IMR-90 (cell line): ENCODE measurements at regions not wholly inside any gene's neighbourhood (a gene's known extent, or its start where the extent isn't known, plus 50 kb on each side); places are given as distances from the start of the nearest gene placed in this dataset.

ENCODE experiments used
- ATAC-seq: fragments of 200-7000 bp; cut with Tn5 transposase; 2 replicates; pipeline ENCODE4 v1.9.1; 2020; ENCODE audit warnings: low read depth, mild to moderate bottlenecking, moderate library complexity
- BruUV-seq: library from RNA; stranded (reverse); fragments of 400-500 nt; replicated peaks from 2 replicates; lab custom pipeline; 2021; lab: Mats Ljungman, UMichigan
- CTCF ChIA-PET: fragments of 300-600 bp; formaldehyde crosslinking; extraction: SDS; loops from one replicate; lab custom pipeline; 2021; ENCODE audit warnings: antibody characterized with exemption; lab: Yijun Ruan, JAX
- POLR2A ChIA-PET: fragments of 300-600 bp; sonication (Branson Sonifier 250); formaldehyde crosslinking; loops from one replicate; lab custom pipeline; 2022; ENCODE audit warnings: antibody characterized with exemption; ENCODE audit not compliant: unreplicated experiment; lab: Charles Lee
- DNase-seq: peaks from one replicate; pipeline ENCODE4 v3.0.0; 2013
- H2AFZ ChIP-seq: replicated peaks from 2 replicates; pipeline ENCODE3; 2013; ENCODE audit warnings: low read length, mild to moderate bottlenecking; ENCODE audit not compliant: poor library complexity
- H2AK5ac ChIP-seq: 2 replicates; pipeline ENCODE4 v1.6.1; 2013; ENCODE audit warnings: low read depth, low read length, inconsistent platforms
- H2AK9ac ChIP-seq: replicated peaks from 2 replicates; pipeline ENCODE3; 2013; ENCODE audit warnings: mild to moderate bottlenecking, low read depth, low read length, moderate library complexity; ENCODE audit not compliant: poor library complexity
- H2BK120ac ChIP-seq: 2 replicates; pipeline ENCODE4 v1.6.1; 2013; ENCODE audit warnings: low read depth, low read length, inconsistent platforms
- H2BK15ac ChIP-seq: 3 replicates; pipeline ENCODE4 v1.6.1; 2013; ENCODE audit warnings: low read depth, low read length, inconsistent platforms
- H2BK20ac ChIP-seq: 2 replicates; pipeline ENCODE4 v1.6.1; 2013; ENCODE audit warnings: low read depth, mild to moderate bottlenecking, inconsistent platforms, low read length, moderate library complexity
- H2BK5ac ChIP-seq: 2 replicates; pipeline ENCODE4 v1.6.1; 2013; ENCODE audit warnings: mild to moderate bottlenecking, low read depth, low read length, inconsistent platforms; ENCODE audit not compliant: poor library complexity, severe bottlenecking
- H3K14ac ChIP-seq: replicated peaks from 2 replicates; pipeline ENCODE4 v1.6.1; 2013; ENCODE audit warnings: low read depth, low read length, inconsistent platforms
- H3K18ac ChIP-seq: 2 replicates; pipeline ENCODE4 v1.6.1; 2013; ENCODE audit warnings: low read depth, low read length, control low read depth
- H3K23ac ChIP-seq: 2 replicates; pipeline ENCODE4 v1.6.1; 2013; ENCODE audit warnings: low read depth, low read length, inconsistent platforms
- H3K27ac ChIP-seq: 2 replicates; pipeline ENCODE4 v1.5.1; 2013; ENCODE audit warnings: mild to moderate bottlenecking, control low read depth, low read length; ENCODE audit not compliant: insufficient read depth
- H3K27me3 ChIP-seq: 2 replicates; pipeline ENCODE4 v1.6.1; 2013; ENCODE audit warnings: low read length; ENCODE audit not compliant: control insufficient read depth, insufficient read depth
- H3K36me3 ChIP-seq: 2 replicates; pipeline ENCODE4 v1.6.1; 2013; ENCODE audit warnings: low read length, mixed read lengths; ENCODE audit not compliant: control insufficient read depth, insufficient read depth
- H3K4ac ChIP-seq: 2 replicates; pipeline ENCODE4 v1.6.1; 2013; ENCODE audit warnings: low read depth, low read length, inconsistent platforms
- H3K4me1 ChIP-seq: 2 replicates; pipeline ENCODE4 v1.6.1; 2013; ENCODE audit warnings: low read length, mixed read lengths; ENCODE audit not compliant: control insufficient read depth, insufficient read depth
- H3K4me2 ChIP-seq: 2 replicates; pipeline ENCODE4 v1.6.1; 2013; ENCODE audit warnings: low read depth, mild to moderate bottlenecking, control low read depth, low read length, moderate library complexity
- H3K4me3 ChIP-seq: 2 replicates; pipeline ENCODE4 v1.5.1; 2013; ENCODE audit warnings: low read depth, mild to moderate bottlenecking, control low read depth, low read length, moderate library complexity; ENCODE audit not compliant: insufficient read depth
- H3K56ac ChIP-seq: 2 replicates; pipeline ENCODE4 v1.6.1; 2013; ENCODE audit warnings: low read length, inconsistent platforms; ENCODE audit not compliant: insufficient read depth; ENCODE audit errors: extremely low read depth
- H3K79me1 ChIP-seq, 2 experiments: 2 replicates each; pipeline ENCODE4 v1.6.1; 2013; ENCODE audit warnings: low read length in 2 of 2, inconsistent platforms in 1 of 2, low read depth in 1 of 2
- H3K9ac ChIP-seq: 2 replicates; pipeline ENCODE4 v1.6.1; 2013; ENCODE audit warnings: low read depth, low read length, control low read depth
- H3K9me1 ChIP-seq: 2 replicates; pipeline ENCODE4 v1.6.1; 2013; ENCODE audit warnings: low read length, inconsistent platforms; ENCODE audit not compliant: insufficient read depth
- H3K9me3 ChIP-seq: 2 replicates; pipeline ENCODE4 v1.6.1; 2013; ENCODE audit warnings: low read length; ENCODE audit not compliant: control insufficient read depth, insufficient read depth
- H4K20me1 ChIP-seq: 2 replicates; pipeline ENCODE4 v1.6.1; 2013; ENCODE audit warnings: low read length, inconsistent platforms; ENCODE audit not compliant: insufficient read depth
- H4K5ac ChIP-seq: 2 replicates; pipeline ENCODE4 v1.6.1; 2013; ENCODE audit warnings: mild to moderate bottlenecking, low read depth, low read length, control low read depth
- H4K8ac ChIP-seq, 2 experiments: 2 replicates each; pipeline ENCODE4 v1.6.1; 2013; ENCODE audit warnings: low read depth in 2 of 2, low read length in 2 of 2, control low read depth in 1 of 2, inconsistent platforms in 1 of 2
- H4K91ac ChIP-seq: 2 replicates; pipeline ENCODE4 v1.6.1; 2013; ENCODE audit warnings: low read depth, low read length, inconsistent platforms; ENCODE audit not compliant: insufficient read depth
- BHLHE40 ChIP-seq: fragments of 150-350 bp; IDR thresholded peaks from 2 replicates; pipeline ENCODE4 v1.6.1; 2016; ENCODE audit warnings: mild to moderate bottlenecking, low read depth, low read length
- CEBPB ChIP-seq: IDR thresholded peaks from 2 replicates; pipeline ENCODE4 v1.6.1; 2012; ENCODE audit warnings: low read depth, low read length, improper control_type of control experiment
- CHD1 ChIP-seq: IDR thresholded peaks from 2 replicates; pipeline ENCODE4 v1.6.1; 2012; ENCODE audit warnings: low read depth, low read length, improper control_type of control experiment
- FOS ChIP-seq: fragments of 150-350 bp; IDR thresholded peaks from 2 replicates; pipeline ENCODE4 v1.6.1; 2016; ENCODE audit warnings: low read depth, low read length
- MAFK ChIP-seq: IDR thresholded peaks from 2 replicates; pipeline ENCODE4 v1.6.1; 2012; ENCODE audit warnings: low read depth, low read length, improper control_type of control experiment
- MAZ ChIP-seq: IDR thresholded peaks from 2 replicates; pipeline ENCODE4 v1.6.1; 2012; ENCODE audit warnings: low read depth, mild to moderate bottlenecking, low read length, improper control_type of control experiment, moderate library complexity, borderline replicate concordance
- MXI1 ChIP-seq: IDR thresholded peaks from 2 replicates; pipeline ENCODE4 v1.6.1; 2012; ENCODE audit warnings: low read depth, mild to moderate bottlenecking, low read length, moderate library complexity, borderline replicate concordance
- NFE2L2 ChIP-seq: fragments of 150-350 bp; IDR thresholded peaks from 2 replicates; pipeline ENCODE4 v1.6.1; 2016; ENCODE audit warnings: low read depth, mild to moderate bottlenecking, low read length
- POLR2A ChIP-seq: IDR thresholded peaks from 2 replicates; pipeline ENCODE4 v1.6.1; 2012; ENCODE audit warnings: mild to moderate bottlenecking, low read depth, low read length
- RAD21 ChIP-seq: IDR thresholded peaks from 2 replicates; pipeline ENCODE4 v1.6.1; 2012; ENCODE audit warnings: low read length, improper control_type of control experiment
- RCOR1 ChIP-seq: IDR thresholded peaks from 2 replicates; pipeline ENCODE4 v1.6.1; 2012; ENCODE audit warnings: mild to moderate bottlenecking, low read length, improper control_type of control experiment; ENCODE audit not compliant: insufficient replicate concordance
- RFX5 ChIP-seq: IDR thresholded peaks from 2 replicates; pipeline ENCODE4 v1.8.0; 2012; ENCODE audit warnings: low read depth, mild to moderate bottlenecking, low read length, moderate library complexity
- SMC3 ChIP-seq: fragments of 150-350 bp; IDR thresholded peaks from 2 replicates; pipeline ENCODE4 v1.6.1; 2016; ENCODE audit warnings: low read depth, mild to moderate bottlenecking, antibody characterized with exemption, low read length, moderate library complexity
- dilution Hi-C: fragments of 300-500 bp; cut with HindIII; formaldehyde crosslinking; loops from one replicate; pipeline ENCODE4 v1.14.3; 2018; ENCODE audit warnings: low sequenced_read_pairs; ENCODE audit not compliant: unreplicated experiment
- in situ Hi-C: fragments of 300-500 bp; cut with MboI; formaldehyde crosslinking; loops from 3 replicates; pipeline ENCODE4 v1.14.3; 2019; ENCODE audit warnings: low sequenced_read_pairs, inconsistent platforms, mixed read lengths
- intact Hi-C: fragments of 100-400 bp; cut with micrococcal nuclease; formaldehyde crosslinking; loops from 2 replicates; pipeline ENCODE4 v1.10.0; 2022
- TF ChIP-seq, protein P1 (sequence below): fragments of 150-350 bp; IDR thresholded peaks from 2 replicates; pipeline ENCODE4 v1.6.1; 2016; ENCODE audit warnings: low read depth, mild to moderate bottlenecking, low read length, moderate library complexity, borderline replicate concordance
- TF ChIP-seq, protein P2 (sequence below): fragments of 150-350 bp; IDR thresholded peaks from 2 replicates; pipeline ENCODE4 v1.6.1; 2017; ENCODE audit warnings: mild to moderate bottlenecking, antibody characterized with exemption, low read length, low read depth
- TF ChIP-seq, protein P3 (sequence below): conservative IDR thresholded peaks from 2 replicates; pipeline ENCODE4 v1.5.1; 2012; ENCODE audit warnings: mild to moderate bottlenecking, low read depth, low read length, improper control_type of control experiment

DNA sequence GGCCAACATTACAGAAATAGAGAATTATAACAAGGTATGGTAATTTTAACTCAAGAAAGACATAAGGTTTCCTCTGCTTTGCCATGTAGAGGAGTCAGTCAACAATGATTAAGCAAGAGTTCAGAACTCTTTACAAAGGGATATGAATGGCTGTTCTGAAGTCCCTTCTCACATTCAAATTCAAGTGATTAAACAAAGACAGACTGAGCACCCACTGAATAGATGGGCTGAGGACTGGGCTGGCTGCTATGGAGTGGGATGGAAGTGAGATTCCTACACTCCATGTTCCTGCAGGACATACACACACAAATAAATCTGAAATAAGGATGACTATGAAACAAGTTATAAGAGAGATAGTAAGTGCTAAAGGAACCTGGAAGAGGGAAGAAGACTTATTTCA, 199.0 kb upstream of the GRIP1 start:
- Histone ChIP-seq H3K9me3 (no peaks in the 10 kb centered on the region), H2BK120ac (no peak overlapping the region), H3K4me2 (no peak overlapping the region), H4K8ac (no peak overlapping the region), H2BK15ac (no peak overlapping the region), H3K18ac (no peak overlapping the region), H3K23ac (no peak overlapping the region), H3K4ac (no peak overlapping the region), H2BK5ac (no peak overlapping the region), H3K14ac (no peak overlapping the region), H3K4me1 (no peaks in the 10 kb centered on the region), H3K9me1 (no peaks in the 10 kb centered on the region), H3K36me3 (no peaks in the 10 kb centered on the region), H3K79me1 (no peaks in the 10 kb centered on the region), H3K56ac (no peak overlapping the region), H3K9ac (no peak overlapping the region), H4K5ac (no peak overlapping the region), H2AFZ (no peak overlapping the region), H3K27ac (no peak overlapping the region), H4K20me1 (no peaks in the 10 kb centered on the region), H3K27me3 (no peaks in the 10 kb centered on the region), H2BK20ac (no peak overlapping the region), H2AK5ac (no peak overlapping the region), H4K91ac (no peak overlapping the region), H2AK9ac (no peak overlapping the region), H3K4me3 (no peak overlapping the region)
- in situ Hi-C loops (no loop called here), dilution Hi-C loops (no loop called here), intact Hi-C loops (no loop called here)
- DNase-seq (no peak), ATAC-seq (no peak)
- TF ChIP-seq MXI1, result no peak
- no peak for TF ChIP-seq RFX5
- no peak for TF ChIP-seq CHD1
- no peak for TF ChIP-seq RAD21
- no peak for TF ChIP-seq MAZ
- TF ChIP-seq NFE2L2, result no peak
- TF ChIP-seq CEBPB, result no peak
- TF ChIP-seq BHLHE40, result no peak
- TF ChIP-seq, protein P1, sequence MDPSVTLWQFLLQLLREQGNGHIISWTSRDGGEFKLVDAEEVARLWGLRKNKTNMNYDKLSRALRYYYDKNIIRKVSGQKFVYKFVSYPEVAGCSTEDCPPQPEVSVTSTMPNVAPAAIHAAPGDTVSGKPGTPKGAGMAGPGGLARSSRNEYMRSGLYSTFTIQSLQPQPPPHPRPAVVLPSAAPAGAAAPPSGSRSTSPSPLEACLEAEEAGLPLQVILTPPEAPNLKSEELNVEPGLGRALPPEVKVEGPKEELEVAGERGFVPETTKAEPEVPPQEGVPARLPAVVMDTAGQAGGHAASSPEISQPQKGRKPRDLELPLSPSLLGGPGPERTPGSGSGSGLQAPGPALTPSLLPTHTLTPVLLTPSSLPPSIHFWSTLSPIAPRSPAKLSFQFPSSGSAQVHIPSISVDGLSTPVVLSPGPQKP, result no peak
- no peak for TF ChIP-seq MAFK
- TF ChIP-seq, protein P2, sequence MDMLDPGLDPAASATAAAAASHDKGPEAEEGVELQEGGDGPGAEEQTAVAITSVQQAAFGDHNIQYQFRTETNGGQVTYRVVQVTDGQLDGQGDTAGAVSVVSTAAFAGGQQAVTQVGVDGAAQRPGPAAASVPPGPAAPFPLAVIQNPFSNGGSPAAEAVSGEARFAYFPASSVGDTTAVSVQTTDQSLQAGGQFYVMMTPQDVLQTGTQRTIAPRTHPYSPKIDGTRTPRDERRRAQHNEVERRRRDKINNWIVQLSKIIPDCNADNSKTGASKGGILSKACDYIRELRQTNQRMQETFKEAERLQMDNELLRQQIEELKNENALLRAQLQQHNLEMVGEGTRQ, result no peak
- no peak for TF ChIP-seq FOS
- no peak for TF ChIP-seq SMC3
- TF ChIP-seq RCOR1, result no peak
- TF ChIP-seq, protein P3, sequence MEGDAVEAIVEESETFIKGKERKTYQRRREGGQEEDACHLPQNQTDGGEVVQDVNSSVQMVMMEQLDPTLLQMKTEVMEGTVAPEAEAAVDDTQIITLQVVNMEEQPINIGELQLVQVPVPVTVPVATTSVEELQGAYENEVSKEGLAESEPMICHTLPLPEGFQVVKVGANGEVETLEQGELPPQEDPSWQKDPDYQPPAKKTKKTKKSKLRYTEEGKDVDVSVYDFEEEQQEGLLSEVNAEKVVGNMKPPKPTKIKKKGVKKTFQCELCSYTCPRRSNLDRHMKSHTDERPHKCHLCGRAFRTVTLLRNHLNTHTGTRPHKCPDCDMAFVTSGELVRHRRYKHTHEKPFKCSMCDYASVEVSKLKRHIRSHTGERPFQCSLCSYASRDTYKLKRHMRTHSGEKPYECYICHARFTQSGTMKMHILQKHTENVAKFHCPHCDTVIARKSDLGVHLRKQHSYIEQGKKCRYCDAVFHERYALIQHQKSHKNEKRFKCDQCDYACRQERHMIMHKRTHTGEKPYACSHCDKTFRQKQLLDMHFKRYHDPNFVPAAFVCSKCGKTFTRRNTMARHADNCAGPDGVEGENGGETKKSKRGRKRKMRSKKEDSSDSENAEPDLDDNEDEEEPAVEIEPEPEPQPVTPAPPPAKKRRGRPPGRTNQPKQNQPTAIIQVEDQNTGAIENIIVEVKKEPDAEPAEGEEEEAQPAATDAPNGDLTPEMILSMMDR, result no peak
- TF ChIP-seq POLR2A, result no peak
- no TSS peak for BruUV-seq
- POLR2A ChIA-PET, result no interaction called here
- CTCF ChIA-PET, result interaction anchor here (0.6 kb wide), 1 partner anchor 17 kb away, joined by 3 read pairs; no protein-coding TSS in a partner anchor
